HepG2 (cell line): ENCODE measurements at regions not wholly inside any gene's neighbourhood (a gene's known extent, or its start where the extent isn't known, plus 50 kb on each side); places are given as distances from the start of the nearest gene placed in this dataset.

Experiments used
- ATF3 ChIP-seq: sonication (generic); formaldehyde crosslinking; IDR thresholded peaks from 2 replicates; pipeline ENCODE4 v1.4.0; 2020; ENCODE audit warnings: missing genetic modification reagents
- ERF ChIP-seq: IDR thresholded peaks from 2 replicates; pipeline ENCODE4 v1.6.1; 2018; ENCODE audit warnings: missing biosample characterization, missing genetic modification reagents

DNA sequence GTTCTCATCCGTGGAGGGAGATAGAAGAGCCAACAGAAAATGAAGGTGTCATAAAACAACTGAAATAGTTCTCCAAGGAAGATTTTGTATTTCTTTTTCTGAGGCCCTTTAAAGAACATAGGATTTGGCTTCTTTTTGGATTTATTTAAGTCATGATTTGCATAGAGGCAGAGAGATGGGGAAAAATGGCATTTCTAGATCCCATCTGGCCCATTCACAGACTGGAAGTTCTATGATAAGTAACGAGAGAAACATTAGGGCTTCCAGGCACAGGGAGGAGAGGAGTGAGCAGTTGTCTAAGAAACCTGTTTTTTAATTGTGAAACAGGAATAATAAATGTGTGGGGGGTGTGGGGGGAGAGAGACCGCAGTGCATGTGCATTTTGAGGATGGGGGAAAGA lies 285.8 kb upstream of the LMCD1 start:
- TF ChIP-seq ATF3 (CRISPR knock-in tag), result no peak
- no peak for TF ChIP-seq ERF
